M059J (cell line): ENCODE measurements at regions not wholly inside any gene's neighbourhood (a gene's known extent, or its start where the extent isn't known, plus 50 kb on each side); places are given as distances from the start of the nearest gene placed in this dataset.

Experiments
- DNase-seq: peaks from one replicate; pipeline ENCODE4 v3.0.0-alpha.2; 2012; ENCODE audit warnings: low read depth

DNA sequence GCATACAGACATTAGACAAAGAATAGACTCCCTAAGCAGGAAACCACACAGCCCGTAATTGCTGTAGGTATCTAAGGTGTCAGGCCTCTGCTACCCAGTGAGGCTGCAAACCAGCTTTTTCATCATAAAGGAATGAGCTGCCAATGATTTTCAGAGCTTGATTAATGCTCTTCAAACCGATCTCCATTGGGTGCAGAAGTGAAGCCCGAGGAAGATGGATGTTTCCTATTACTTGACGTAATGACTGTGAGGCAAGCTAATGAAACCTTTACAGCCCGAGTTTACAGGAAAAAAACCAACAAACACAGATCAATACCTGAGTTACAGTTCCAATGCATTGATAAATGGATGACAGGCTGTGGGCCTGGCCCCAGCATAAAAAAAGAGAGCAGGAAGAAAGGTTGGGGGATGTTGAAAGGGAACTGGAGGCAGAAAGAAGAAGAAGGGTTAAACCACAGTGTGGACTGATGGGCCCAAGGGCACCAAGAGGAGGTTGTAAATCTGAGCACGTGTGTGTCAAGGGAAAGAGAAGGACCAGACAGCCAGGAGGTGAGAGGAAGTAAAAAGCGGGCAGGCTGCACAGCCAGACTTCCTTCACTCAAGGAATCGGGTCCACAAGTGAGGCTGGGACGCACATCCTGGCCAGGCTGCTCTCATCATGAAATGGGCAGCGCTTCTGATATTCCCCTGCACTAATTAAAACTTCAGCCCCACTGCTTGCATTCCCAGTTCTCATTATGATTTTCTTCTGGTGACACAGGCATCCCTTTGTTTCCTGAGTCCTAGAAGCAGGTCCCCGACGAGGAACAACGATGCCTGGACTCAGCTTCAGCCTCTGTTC lies 70.6 kb upstream of the NTM start:
- no peak for DNase-seq

GRCh38 chr11:131300439-131300717 lies 70.0 kb upstream of the NTM start:
- DNase-seq: peak; percentile 2

GRCh38 chr11:131301306-131301705 lies 69.1 kb upstream of the NTM start:
- no peak for DNase-seq

- no peak for DNase-seq
Measured at GRCh38 chr11:131302836-131303235, 67.6 kb upstream of the NTM start.

DNA sequence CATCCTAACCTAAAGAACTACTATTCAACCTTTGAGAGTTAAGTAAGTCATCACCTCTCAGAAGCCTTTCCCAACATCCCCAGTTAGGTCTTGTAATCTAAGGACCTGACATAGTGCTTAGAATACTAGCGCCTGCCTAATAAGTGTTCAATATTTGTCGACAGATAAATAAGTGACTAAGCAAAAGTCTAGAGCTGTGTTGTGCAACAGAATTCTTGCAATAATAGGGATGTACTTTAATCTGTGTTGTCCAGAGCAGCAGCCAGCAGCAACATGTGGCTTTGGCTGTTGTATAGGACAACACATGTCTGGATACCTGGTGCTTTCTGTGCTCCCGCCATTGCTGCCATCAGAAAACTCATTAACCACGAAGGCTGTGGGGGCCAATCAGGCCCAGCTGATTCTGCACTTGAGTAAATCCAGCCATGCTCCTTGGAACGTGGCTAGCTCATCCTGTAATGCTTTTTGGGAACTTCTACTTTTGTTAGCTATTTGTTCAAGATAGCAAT lies 66.8 kb upstream of the NTM start:
- no peak for DNase-seq

GRCh38 chr11:131305005-131305404 lies 65.4 kb upstream of the NTM start:
- no peak for DNase-seq

- no peak for DNase-seq
Measured at GRCh38 chr11:131307506-131307905, 62.9 kb upstream of the NTM start.

GRCh38 chr11:131309776-131310175 lies 60.6 kb upstream of the NTM start:
- no peak for DNase-seq

- DNase-seq: no peak
Measured at GRCh38 chr11:131311776-131312514, 58.5 kb upstream of the NTM start.
